Inferior parietal cortex (tissue), 1 donor: ENCODE measurements at regions not wholly inside any gene's neighbourhood (a gene's known extent, or its start where the extent isn't known, plus 50 kb on each side); places are given as distances from the start of the nearest gene placed in this dataset.

Experiments used
- DNase-seq: peaks from one replicate; pipeline ENCODE4 v3.0.0-alpha.2; 2016; ENCODE audit errors: extremely low spot score

- no peak for DNase-seq
Observed at GRCh38 chr10:42951486-42952251, 125.2 kb upstream of the RET start.

GRCh38 chr10:42952349-42952748, 124.5 kb upstream of the RET start:
- DNase-seq: no peak

- DNase-seq: no peak
Observed at GRCh38 chr10:42952931-42953683, 123.8 kb upstream of the RET start.

GRCh38 chr10:42953684-42954674, 122.9 kb upstream of the RET start:
- no peak for DNase-seq

- no peak for DNase-seq
Observed at GRCh38 chr10:42954766-42955492, 121.9 kb upstream of the RET start.

- DNase-seq: no peak
Observed at GRCh38 chr10:42955493-42955889, 121.4 kb upstream of the RET start.

- no peak for DNase-seq
Observed at GRCh38 chr10:42956045-42956444, 120.8 kb upstream of the RET start.

GRCh38 chr10:42958142-42958868, 118.6 kb upstream of the RET start:
- DNase-seq: no peak

GRCh38 chr10:42959833-42960232, 117.0 kb upstream of the RET start:
- DNase-seq: no peak

- no peak for DNase-seq
Observed at GRCh38 chr10:42960491-42960990, 116.3 kb upstream of the RET start.

GRCh38 chr10:42960991-42961795, 115.7 kb upstream of the RET start:
- no peak for DNase-seq

- no peak for DNase-seq
Observed at GRCh38 chr10:42961796-42962109, 115.1 kb upstream of the RET start.

- DNase-seq: no peak
Observed at GRCh38 chr10:42962110-42962901, 114.6 kb upstream of the RET start.

GRCh38 chr10:42962902-42963231, 114.0 kb upstream of the RET start:
- DNase-seq: no peak

- no peak for DNase-seq
Observed at GRCh38 chr10:42963312-42963711, 113.6 kb upstream of the RET start.

GRCh38 chr10:42969147-42969546, 107.7 kb upstream of the RET start:
- no peak for DNase-seq

GRCh38 chr10:42969909-42970308, 107.0 kb upstream of the RET start:
- DNase-seq: no peak

- DNase-seq: no peak
Observed at GRCh38 chr10:42970451-42971250, 106.2 kb upstream of the RET start.
